Activated CD8-positive, alpha-beta memory T cell treated with anti-CD3 and anti-CD28 coated beads for 48 hours (primary cell): ENCODE measurements at regions not wholly inside any gene's neighbourhood (a gene's known extent, or its start where the extent isn't known, plus 50 kb on each side); places are given as distances from the start of the nearest gene placed in this dataset.
A peak's percentile ranks its signal among the peaks of the same experiment; 100 is the strongest.
"Not testable (repeated sequence)": the region's sequence is repeated elsewhere in the genome, so short reads cannot be mapped to it uniquely, and the experiment has no call there.

ENCODE experiments used
- DNase-seq, 3 experiments: peaks; one replicate each; pipeline ENCODE4 v3.0.0-alpha.2; 2020; ENCODE audit warnings: low read depth in 2 of 3, low spot score in 2 of 3

GRCh38 chr15:53218666-53219580 is 428.8 kb upstream of the ONECUT1 start:
- DNase-seq, result no peak

- DNase-seq, result no peak
These were observed 425.9 kb upstream of the ONECUT1 start for GRCh38 chr15:53216036-53216435.

- no peak for DNase-seq
These were observed 423.2 kb upstream of the ONECUT1 start for GRCh38 chr15:53213336-53213735.

- DNase-seq, result no peak
These were observed 422.6 kb upstream of the ONECUT1 start for GRCh38 chr15:53212785-53213184.

DNA sequence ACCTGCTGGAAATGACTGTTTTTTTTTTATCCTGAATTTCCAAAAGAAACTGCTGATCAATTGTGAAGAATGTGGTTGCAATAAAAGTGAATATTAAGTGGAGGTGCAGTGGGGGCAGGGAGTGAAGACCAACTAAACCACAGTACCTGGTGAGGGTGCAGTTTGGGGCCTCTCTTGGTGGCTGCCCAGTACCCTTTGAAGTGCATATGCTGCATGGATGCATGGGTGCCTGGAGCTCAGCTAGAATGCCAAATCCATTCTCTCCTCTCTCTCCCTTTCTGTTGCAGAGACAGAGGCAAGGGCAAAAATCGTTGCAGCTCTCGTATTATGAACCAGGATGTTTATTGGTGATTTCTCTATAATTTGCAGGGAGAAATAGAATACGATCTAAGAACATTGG is 420.5 kb upstream of the ONECUT1 start:
- no peak for DNase-seq

GRCh38 chr15:53209396-53210042 is 419.4 kb upstream of the ONECUT1 start:
- DNase-seq, result no peak

DNA sequence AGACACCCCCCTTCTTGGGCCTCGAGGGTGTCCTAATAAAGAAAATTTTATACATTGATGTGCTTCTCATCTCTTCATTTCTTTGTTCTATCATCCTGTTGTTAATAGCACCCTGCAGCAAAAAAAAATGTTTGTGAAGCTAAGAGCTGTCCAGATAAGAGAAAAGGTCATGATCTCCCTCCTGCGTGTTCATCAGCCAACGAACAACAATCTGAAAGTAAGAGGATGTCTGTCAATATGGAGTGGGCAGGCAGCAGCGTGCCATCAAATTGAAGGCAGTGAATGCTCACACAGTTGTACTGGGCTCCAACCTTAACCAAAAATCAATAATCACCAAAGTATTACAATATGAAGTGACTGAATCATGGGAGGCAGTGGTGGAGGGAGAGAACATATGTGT is 418.6 kb upstream of the ONECUT1 start:
- no peak for DNase-seq

DNA sequence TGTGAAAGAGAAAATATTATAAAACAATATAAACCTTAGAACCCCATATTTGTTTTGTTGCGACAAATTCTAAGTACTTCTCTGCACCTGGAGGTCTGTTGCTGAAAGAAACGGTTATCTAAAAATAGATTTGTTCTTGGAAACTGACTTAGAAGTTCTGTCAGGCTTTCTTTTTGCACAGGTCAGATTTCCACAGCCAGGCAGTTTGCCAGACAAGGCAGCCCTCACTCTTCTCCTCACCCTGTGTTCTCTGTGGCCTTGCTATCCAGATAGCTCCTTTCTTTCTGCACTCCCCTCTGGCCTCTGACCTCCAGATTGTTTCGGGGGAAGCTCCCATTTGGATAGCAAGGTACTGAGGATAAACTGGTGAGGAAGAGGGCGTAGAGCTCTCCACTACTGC is 413.3 kb upstream of the ONECUT1 start:
- DNase-seq, result no peak

GRCh38 chr15:53202876-53203275 is 412.7 kb upstream of the ONECUT1 start:
- no peak for DNase-seq

GRCh38 chr15:53197426-53197839 is 407.3 kb upstream of the ONECUT1 start:
- peak; percentile 10 to 26 (median 12) for DNase-seq

DNA sequence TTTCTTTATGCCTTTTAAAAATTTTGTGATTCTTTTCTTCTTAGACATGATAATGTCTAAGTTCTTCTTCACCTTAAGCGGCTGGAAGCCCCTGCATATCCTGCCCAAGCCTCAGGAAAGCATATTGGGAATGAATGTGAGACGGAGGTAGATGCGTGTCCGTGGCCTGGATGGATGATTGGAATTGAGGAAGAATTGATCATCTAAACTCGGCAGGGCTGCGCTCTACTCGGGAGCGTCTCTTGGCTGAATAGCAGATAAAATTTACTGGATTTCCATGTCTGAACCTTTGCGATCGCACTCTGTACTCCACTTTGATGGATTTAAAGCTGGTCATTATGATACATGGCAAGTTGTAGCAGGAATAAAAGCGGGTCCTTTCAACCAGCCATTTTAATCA is 406.7 kb upstream of the ONECUT1 start:
- no peak for DNase-seq

DNA sequence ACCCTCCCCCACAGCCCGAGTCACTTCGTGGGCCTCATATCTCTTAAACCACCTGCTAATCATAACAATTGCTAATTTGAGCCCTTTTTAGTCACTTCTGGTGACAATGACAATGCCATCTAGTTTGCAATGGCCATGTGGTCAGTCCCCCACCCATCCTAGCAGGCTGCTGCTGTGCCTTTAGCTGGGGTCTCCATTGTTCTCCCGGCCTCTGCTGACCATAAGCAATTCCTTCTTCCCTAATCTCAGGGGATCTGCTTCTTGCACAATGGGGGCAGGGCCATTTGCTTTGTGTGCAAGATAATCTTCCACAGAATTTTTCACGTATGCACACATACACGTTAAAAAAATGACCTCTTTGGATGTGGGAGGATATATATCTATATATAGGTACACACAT is 406.1 kb upstream of the ONECUT1 start:
- no peak for DNase-seq

DNA sequence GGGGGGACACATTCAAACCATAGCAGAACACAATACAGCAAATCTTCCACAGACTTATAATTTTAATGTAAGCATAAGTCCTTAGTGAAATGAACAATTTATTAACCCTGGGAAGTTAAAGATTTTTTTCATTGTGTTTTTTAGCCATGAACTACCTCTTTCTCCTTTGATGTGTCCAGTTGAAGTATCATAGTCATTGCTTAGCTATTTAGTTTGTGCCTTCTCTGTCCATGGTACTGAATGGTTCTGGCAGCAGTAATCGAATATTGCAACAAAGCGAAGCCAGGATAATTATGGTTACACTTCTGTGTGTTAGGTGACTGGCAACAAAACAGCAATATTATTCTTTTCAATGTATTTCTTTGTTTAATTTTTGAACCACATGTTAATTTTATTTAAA is 403.0 kb upstream of the ONECUT1 start:
- DNase-seq, result no peak

DNA sequence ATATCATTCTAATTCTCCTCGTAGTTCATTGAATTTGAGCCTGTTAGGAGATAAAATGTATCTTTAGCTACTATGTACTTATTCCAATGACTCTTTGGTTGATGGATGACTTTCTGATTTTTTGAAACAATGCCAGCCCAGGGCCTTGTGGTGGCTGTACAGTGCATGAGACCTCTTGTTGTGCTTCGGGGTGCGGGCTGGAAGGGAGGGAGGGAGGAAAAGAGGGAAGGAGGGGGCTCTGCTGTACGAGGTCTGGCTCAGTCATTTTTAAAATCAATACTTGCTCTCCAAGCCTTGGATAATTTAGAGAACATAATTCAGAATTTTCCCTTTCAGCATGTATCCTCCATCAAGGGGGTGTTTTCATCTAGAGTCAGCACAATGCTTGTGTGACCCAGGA is 399.7 kb upstream of the ONECUT1 start:
- no peak for DNase-seq

DNA sequence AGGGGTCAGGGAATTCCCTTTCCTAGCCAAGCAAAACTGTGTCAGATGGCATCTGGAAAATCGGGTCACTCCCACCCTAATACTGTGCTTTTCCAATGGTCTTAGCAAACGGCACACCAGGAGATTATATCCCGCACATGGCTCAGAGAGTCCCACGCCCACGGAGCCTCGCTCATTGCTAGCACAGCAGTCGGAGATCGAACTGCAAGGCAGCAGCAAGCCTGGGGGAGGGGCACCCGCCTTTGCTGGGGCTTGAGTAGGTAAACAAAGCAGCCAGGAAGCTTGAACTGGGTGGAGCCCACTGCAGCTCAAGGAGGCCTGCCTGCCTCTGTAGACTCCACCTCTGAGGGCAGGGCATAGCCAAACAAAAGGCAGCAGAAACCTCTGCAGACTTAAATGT is 393.3 kb upstream of the ONECUT1 start:
- not testable (repeated sequence) for DNase-seq

DNA sequence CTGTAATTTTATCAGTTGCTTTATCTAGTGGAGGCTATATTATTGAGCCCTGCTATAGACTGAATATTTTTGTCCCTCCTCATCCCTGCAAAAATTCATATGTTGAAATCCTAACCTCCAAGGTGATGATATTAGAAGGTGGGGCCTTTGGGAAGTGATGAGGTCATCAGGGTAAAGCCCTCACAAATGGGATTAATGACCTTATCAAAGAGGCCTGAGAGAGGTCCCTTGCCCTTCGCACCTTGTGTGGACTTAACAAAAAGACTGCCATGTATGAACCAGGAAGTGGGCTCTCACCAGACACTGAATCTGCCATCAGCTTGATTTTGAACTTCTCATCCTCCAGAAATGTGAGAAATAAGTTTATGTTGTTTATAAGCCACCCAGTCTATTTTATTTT is 381.4 kb upstream of the ONECUT1 start:
- DNase-seq, result no peak

DNA sequence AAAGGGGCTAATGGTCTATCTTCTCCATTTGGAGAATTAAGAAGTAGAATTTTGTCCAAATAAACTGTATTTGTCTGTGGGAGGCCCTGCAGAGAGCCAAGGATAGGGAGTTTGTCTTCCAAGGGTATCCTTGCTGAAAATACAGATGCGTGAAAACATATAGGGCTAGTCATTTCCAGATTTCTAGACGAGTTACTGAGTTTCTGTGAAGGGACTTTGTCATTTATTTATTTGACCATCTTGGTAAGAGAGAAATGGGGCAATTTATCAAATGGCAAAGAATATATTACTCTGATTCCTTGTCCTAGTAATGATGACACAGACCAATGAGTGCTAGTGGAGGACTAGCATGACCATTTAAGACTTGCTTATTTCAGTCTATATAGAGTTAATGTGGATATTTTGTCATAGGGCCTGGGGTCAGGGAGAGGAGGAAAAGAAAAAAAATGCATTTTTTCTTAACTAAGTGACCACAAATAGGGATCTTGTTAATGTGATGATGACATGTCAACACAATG is 376.6 kb upstream of the ONECUT1 start:
- no peak for DNase-seq

GRCh38 chr15:53165988-53166683 is 376.0 kb upstream of the ONECUT1 start:
- no peak for DNase-seq

GRCh38 chr15:53160092-53160704 is 370.1 kb upstream of the ONECUT1 start:
- DNase-seq, result no peak

- DNase-seq, result no peak
These were observed 369.3 kb upstream of the ONECUT1 start for GRCh38 chr15:53159458-53159857.

DNA sequence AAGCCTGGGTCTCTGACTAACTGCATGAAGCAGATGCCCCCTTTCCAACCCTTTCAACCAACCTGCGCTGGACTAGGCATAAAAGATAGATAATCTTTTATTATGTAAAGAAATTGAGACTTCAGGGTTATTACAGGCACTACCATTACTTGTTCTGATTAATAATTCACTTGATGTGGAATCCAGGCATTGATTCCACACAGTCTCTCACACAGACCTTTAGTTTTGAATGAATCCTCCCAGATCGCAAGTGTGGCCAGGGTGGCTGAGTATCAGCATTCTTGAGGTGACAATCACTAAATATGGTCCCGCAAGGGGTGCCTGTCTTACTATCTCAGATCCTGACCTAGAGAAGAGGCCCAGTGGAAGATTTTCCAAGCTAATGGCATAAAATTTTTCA is 368.9 kb upstream of the ONECUT1 start:
- no peak for DNase-seq
